Liver (tissue), 8 donors: ENCODE measurements at regions not wholly inside any gene's neighbourhood (a gene's known extent, or its start where the extent isn't known, plus 50 kb on each side); places are given as distances from the start of the nearest gene placed in this dataset.

Experiments used
- DNase-seq: peaks from one replicate; pipeline ENCODE4 v3.0.0-alpha.2; 2017; ENCODE audit warnings: low spot score
- H3K27ac ChIP-seq, 2 donors: one replicate each; pipeline ENCODE4 v1.7.0; 2013; ENCODE audit warnings: inconsistent platforms in 2 of 2, low read length in 2 of 2, control low read depth in 1 of 2, low read depth in 1 of 2, mild to moderate bottlenecking in 1 of 2
- H3K27me3 ChIP-seq, 4 donors: one replicate each; pipeline versions ENCODE4 v1.6.1 to v1.7.0; 2013; ENCODE audit warnings: low read length in 3 of 4, inconsistent platforms in 1 of 4, mild to moderate bottlenecking in 1 of 4, moderate library complexity in 1 of 4; ENCODE audit not compliant: control insufficient read depth in 4 of 4, insufficient read depth in 4 of 4
- H3K36me3 ChIP-seq, 4 donors: one replicate each; pipeline versions ENCODE4 v1.6.1 to v1.7.0; 2013; ENCODE audit warnings: low read length in 3 of 4, mild to moderate bottlenecking in 3 of 4, low read depth in 1 of 4, moderate library complexity in 1 of 4; ENCODE audit not compliant: control insufficient read depth in 4 of 4, insufficient read depth in 3 of 4
- H3K4me1 ChIP-seq, 4 donors: one replicate each; pipeline versions ENCODE4 v1.6.1 to v1.7.0; 2013; ENCODE audit warnings: low read length in 3 of 4, mild to moderate bottlenecking in 3 of 4, moderate library complexity in 1 of 4; ENCODE audit not compliant: control insufficient read depth in 4 of 4, insufficient read depth in 4 of 4
- H3K4me3 ChIP-seq, 3 donors: one replicate each; pipeline versions ENCODE4 v1.6.1 to v1.7.0; 2013; ENCODE audit warnings: low read length in 3 of 3, control low read depth in 1 of 3, low read depth in 1 of 3, mild to moderate bottlenecking in 1 of 3
- H3K9ac ChIP-seq, 2 donors: one replicate each; pipeline ENCODE4 v1.7.0; 2013; ENCODE audit warnings: low read length in 2 of 2, mild to moderate bottlenecking in 2 of 2, moderate library complexity in 2 of 2, control low read depth in 1 of 2, low read depth in 1 of 2
- H3K9me3 ChIP-seq, 4 donors: one replicate each; pipeline versions ENCODE4 v1.6.1 to v1.7.0; 2013; ENCODE audit warnings: low read length in 3 of 4; ENCODE audit not compliant: control insufficient read depth in 4 of 4
- CTCF ChIP-seq: fragments of 150-350 bp; IDR thresholded peaks from 2 replicates; pipeline ENCODE4 v1.5.1; 2017; ENCODE audit warnings: improper control_type of control experiment, low read depth, low read length; ENCODE audit not compliant: missing input control
- FOXA1 ChIP-seq: IDR thresholded peaks from 2 replicates; pipeline ENCODE4 v1.6.1; 2016; ENCODE audit warnings: antibody characterized with exemption
- GABPA ChIP-seq, 2 donors: IDR thresholded peaks in 1 of 2; conservative IDR thresholded peaks in 1 of 2; 2 replicates each; pipeline ENCODE4 v1.6.1; 2016; ENCODE audit warnings: antibody characterized with exemption in 2 of 2, mild to moderate bottlenecking in 1 of 2, moderate library complexity in 1 of 2
- HNF4A ChIP-seq, 2 donors: conservative IDR thresholded peaks; 2 replicates each; pipeline ENCODE4 v1.6.1; 2016; ENCODE audit warnings: antibody characterized with exemption in 2 of 2, mild to moderate bottlenecking in 2 of 2
- HNF4G ChIP-seq: IDR thresholded peaks from 2 replicates; pipeline ENCODE4 v1.6.1; 2016; ENCODE audit warnings: antibody characterized with exemption
- JUND ChIP-seq, 2 donors: IDR thresholded peaks; 2 replicates each; pipeline ENCODE4 v1.6.1; 2016; ENCODE audit warnings: antibody characterized with exemption in 2 of 2
- RAD21 ChIP-seq, 2 donors: IDR thresholded peaks; 2 replicates each; pipeline ENCODE4 v1.6.1; 2016; ENCODE audit warnings: antibody characterized with exemption in 2 of 2, mild to moderate bottlenecking in 2 of 2
- REST ChIP-seq: IDR thresholded peaks from 2 replicates; pipeline ENCODE4 v1.6.1; 2016; ENCODE audit warnings: antibody characterized with exemption, mild to moderate bottlenecking
- RXRA ChIP-seq, 2 donors: IDR thresholded peaks; 2 replicates each; pipeline ENCODE4 v1.6.1; 2017 to 2018; ENCODE audit warnings: antibody characterized with exemption in 2 of 2, mild to moderate bottlenecking in 1 of 2
- SP1 ChIP-seq: IDR thresholded peaks from 2 replicates; pipeline ENCODE4 v1.6.1; 2018; ENCODE audit warnings: antibody characterized with exemption, mild to moderate bottlenecking
- TAF1 ChIP-seq: conservative IDR thresholded peaks from 2 replicates; pipeline ENCODE4 v1.6.1; 2016; ENCODE audit warnings: antibody characterized with exemption, mild to moderate bottlenecking
- YY1 ChIP-seq: IDR thresholded peaks from 2 replicates; pipeline ENCODE4 v1.6.1; 2016; ENCODE audit warnings: antibody characterized with exemption, mild to moderate bottlenecking
- WGBS: extraction: QIAGEN DNeasy Blood & Tissue Kit; methylation state at CpG from one replicate; pipeline ENCODE4 v1.1.7; 2013; 5-methylcytosine and 5-hydroxymethylcytosine counted together
- TF ChIP-seq, protein P1 (sequence below): IDR thresholded peaks from 2 replicates; pipeline ENCODE4 v1.6.1; 2016; ENCODE audit warnings: antibody characterized with exemption
- TF ChIP-seq, protein P2 (sequence below): IDR thresholded peaks from 2 replicates; pipeline ENCODE4 v1.6.1; 2016; ENCODE audit warnings: antibody characterized with exemption
- donor health status: healthy.
- donor health status: healthy.
- donor health status: healthy.
- donor health status: healthy.
- donor health status: healthy.

DNA sequence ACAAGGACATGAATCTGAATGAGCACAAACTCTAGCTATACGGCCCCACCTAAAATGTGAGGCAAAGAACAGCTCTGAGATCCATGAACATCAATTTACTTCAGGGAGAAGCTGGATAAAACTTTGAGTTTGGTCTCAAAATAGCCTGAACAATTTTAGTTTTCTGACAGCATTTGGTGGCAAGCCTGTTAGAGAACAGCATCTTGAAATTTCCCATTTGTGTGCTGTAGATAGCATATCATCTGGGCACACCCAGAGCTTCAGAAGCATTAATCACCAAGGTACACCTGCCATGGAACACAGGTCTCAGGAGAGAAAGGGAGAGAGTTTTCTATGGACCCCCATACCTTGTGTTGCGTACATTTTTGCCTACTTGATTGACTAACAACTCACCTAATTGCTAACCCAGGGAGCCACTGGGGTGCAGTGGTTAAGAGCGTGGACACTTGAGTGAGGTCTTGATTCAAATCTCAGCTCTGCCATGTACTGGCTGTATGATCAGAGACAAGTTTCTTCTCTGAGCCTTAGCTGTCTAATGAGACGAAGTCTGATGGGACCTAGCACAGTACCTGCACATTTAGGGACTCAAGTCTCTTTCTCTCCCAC lies 264.9 kb downstream of the PIK3R1 start (continued):
- no peak for TF ChIP-seq HNF4A (conservative IDR thresholded peaks at IDR 0.05)

GRCh38 chr5:68482199-68482598 lies 266.6 kb downstream of the PIK3R1 start:
- no peak overlapping the region for H3K27ac ChIP-seq
- H3K4me3 ChIP-seq = no peak overlapping the region
- no peaks in the 10 kb centered on the region for H3K4me1 ChIP-seq
- no peaks in the 10 kb centered on the region for H3K9me3 ChIP-seq
- WGBS = 95% methylated on average over 2 of the region's 2 CpGs
- no peak for TF ChIP-seq JUND (IDR thresholded peaks at IDR 0.05)
- no peak for TF ChIP-seq TAF1
- no peak for TF ChIP-seq CTCF
- peak; percentile 63 for DNase-seq
- H3K27me3 ChIP-seq = no peaks in the 10 kb centered on the region
- peaks cover 0 to 1% (median 0%) of the 10 kb centered on the region in 4 donors for H3K36me3 ChIP-seq
- H3K9ac ChIP-seq = no peak overlapping the region

- Histone ChIP-seq H3K9ac (no peak overlapping the region), H3K27ac (no peak overlapping the region), H3K27me3 (no peaks in the 10 kb centered on the region), H3K9me3 (no peaks in the 10 kb centered on the region), H3K4me1 (no peaks in the 10 kb centered on the region), H3K36me3 (peaks cover 0 to 2% (median 0%) of the 10 kb centered on the region in 4 donors), H3K4me3 (no peak overlapping the region)
- WGBS = 91% methylated on average over 4 of the region's 4 CpGs
- TF ChIP-seq TAF1 = no peak
- TF ChIP-seq, protein P1, sequence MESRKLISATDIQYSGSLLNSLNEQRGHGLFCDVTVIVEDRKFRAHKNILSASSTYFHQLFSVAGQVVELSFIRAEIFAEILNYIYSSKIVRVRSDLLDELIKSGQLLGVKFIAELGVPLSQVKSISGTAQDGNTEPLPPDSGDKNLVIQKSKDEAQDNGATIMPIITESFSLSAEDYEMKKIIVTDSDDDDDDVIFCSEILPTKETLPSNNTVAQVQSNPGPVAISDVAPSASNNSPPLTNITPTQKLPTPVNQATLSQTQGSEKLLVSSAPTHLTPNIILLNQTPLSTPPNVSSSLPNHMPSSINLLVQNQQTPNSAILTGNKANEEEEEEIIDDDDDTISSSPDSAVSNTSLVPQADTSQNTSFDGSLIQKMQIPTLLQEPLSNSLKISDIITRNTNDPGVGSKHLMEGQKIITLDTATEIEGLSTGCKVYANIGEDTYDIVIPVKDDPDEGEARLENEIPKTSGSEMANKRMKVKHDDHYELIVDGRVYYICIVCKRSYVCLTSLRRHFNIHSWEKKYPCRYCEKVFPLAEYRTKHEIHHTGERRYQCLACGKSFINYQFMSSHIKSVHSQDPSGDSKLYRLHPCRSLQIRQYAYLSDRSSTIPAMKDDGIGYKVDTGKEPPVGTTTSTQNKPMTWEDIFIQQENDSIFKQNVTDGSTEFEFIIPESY = no peak
- TF ChIP-seq, protein P2, sequence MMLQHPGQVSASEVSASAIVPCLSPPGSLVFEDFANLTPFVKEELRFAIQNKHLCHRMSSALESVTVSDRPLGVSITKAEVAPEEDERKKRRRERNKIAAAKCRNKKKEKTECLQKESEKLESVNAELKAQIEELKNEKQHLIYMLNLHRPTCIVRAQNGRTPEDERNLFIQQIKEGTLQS = no peak
- no peak for TF ChIP-seq RAD21 (IDR thresholded peaks at IDR 0.05)
- no peak for TF ChIP-seq YY1
- DNase-seq = no peak
Measured at GRCh38 chr5:68484307-68485068, 268.9 kb downstream of the PIK3R1 start.

DNA sequence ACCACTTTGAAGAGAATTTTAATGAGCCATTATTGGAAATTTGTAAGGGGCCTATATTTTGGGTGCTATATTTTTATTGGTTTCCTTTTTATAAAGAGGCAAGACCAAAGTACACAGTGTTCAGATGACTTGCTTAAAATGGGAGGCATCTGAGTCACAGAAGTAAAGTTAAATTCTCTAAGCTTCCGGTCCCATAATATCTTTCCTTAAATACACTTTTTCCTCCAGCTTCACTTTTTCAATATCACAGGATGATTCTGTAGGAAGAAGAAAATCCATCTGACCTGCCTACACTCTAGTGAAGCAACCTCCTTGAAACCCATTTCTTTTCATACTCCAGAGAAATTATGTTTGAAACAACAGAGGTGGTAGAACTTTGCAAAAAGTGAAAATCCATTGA lies 274.0 kb downstream of the PIK3R1 start:
- Histone ChIP-seq H3K36me3 (peaks cover 0 to 2% (median 0%) of the 10 kb centered on the region in 4 donors), H3K27ac (no peak overlapping the region), H3K9me3 (no peaks in the 10 kb centered on the region), H3K9ac (no peak overlapping the region), H3K4me1 (no peaks in the 10 kb centered on the region), H3K4me3 (no peak overlapping the region), H3K27me3 (no peaks in the 10 kb centered on the region)
- DNase-seq = no peak
- WGBS = 94% methylated on average over 1 of the region's 1 CpG
- TF ChIP-seq RXRA (IDR thresholded peaks at IDR 0.05) = no peak
- TF ChIP-seq JUND (IDR thresholded peaks at IDR 0.05) = no peak
- no peak for TF ChIP-seq GABPA (IDR thresholded peaks at IDR 0.05 in 1 of 2, conservative IDR thresholded peaks at IDR 0.05 in 1 of 2)
- no peak for TF ChIP-seq REST
- no peak for TF ChIP-seq SP1
- no peak for TF ChIP-seq FOXA1
- TF ChIP-seq HNF4G = no peak
- TF ChIP-seq CTCF = no peak
- TF ChIP-seq RAD21 (IDR thresholded peaks at IDR 0.05) = no peak
- TF ChIP-seq TAF1 = no peak
